Bronchial epithelial cell (primary cell): ENCODE measurements at regions not wholly inside any gene's neighbourhood (a gene's known extent, or its start where the extent isn't known, plus 50 kb on each side); places are given as distances from the start of the nearest gene placed in this dataset.

Experiments used
- DNase-seq: peaks from one replicate; pipeline ENCODE4 v3.0.0-alpha.2; 2010; ENCODE audit warnings: low read depth
- FAIRE-seq: peaks from 2 replicates; lab custom pipeline; 2011; peaks lifted over from hg19 to GRCh38; lab: Jason Lieb, UNC
- H3K27me3 ChIP-seq: 2 replicates; pipeline ENCODE4 v1.5.1; 2011; ENCODE audit warnings: low read length; ENCODE audit not compliant: control insufficient read depth, insufficient read depth
- H3K36me3 ChIP-seq: 2 replicates; pipeline ENCODE4 v1.5.1; 2011; ENCODE audit warnings: low read length; ENCODE audit not compliant: control insufficient read depth, insufficient read depth
- H3K4me3 ChIP-seq: 2 replicates; pipeline ENCODE4 v1.5.1; 2011; ENCODE audit warnings: mild to moderate bottlenecking, low read depth, low read length, control low read depth
- TF ChIP-seq, protein P1 (sequence below): IDR thresholded peaks from 2 replicates; pipeline ENCODE4 v1.5.1; 2011; ENCODE audit warnings: mild to moderate bottlenecking, moderate library complexity, low read length, control low read depth, inconsistent platforms; ENCODE audit not compliant: insufficient read depth, severe bottlenecking

DNA sequence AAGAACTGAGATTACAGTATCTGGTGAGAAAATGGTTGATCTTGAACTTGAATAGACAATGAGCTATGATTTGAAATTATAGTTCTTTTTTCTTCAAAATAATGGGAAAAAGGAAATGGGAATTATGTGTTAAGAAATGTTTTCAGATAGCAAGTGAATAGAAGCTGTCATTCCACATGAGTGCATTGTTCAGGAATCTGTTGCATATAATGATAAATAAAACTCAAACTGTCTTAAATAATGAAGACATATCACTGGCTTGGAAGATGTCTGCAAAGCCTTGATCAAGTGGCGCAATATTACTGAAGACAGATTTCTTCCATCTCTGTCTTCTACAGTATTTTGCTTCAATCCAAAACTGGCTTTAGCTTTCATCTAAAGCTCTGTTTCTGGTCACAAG lies 479.3 kb upstream of the ZFP42 start:
- FAIRE-seq (no peak), DNase-seq (no peak)
- Histone ChIP-seq H3K27me3 (no peaks in the 10 kb centered on the region), H3K4me3 (no peak overlapping the region), H3K36me3 (no peaks in the 10 kb centered on the region)
- TF ChIP-seq, protein P1, sequence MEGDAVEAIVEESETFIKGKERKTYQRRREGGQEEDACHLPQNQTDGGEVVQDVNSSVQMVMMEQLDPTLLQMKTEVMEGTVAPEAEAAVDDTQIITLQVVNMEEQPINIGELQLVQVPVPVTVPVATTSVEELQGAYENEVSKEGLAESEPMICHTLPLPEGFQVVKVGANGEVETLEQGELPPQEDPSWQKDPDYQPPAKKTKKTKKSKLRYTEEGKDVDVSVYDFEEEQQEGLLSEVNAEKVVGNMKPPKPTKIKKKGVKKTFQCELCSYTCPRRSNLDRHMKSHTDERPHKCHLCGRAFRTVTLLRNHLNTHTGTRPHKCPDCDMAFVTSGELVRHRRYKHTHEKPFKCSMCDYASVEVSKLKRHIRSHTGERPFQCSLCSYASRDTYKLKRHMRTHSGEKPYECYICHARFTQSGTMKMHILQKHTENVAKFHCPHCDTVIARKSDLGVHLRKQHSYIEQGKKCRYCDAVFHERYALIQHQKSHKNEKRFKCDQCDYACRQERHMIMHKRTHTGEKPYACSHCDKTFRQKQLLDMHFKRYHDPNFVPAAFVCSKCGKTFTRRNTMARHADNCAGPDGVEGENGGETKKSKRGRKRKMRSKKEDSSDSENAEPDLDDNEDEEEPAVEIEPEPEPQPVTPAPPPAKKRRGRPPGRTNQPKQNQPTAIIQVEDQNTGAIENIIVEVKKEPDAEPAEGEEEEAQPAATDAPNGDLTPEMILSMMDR, result no peak

DNA sequence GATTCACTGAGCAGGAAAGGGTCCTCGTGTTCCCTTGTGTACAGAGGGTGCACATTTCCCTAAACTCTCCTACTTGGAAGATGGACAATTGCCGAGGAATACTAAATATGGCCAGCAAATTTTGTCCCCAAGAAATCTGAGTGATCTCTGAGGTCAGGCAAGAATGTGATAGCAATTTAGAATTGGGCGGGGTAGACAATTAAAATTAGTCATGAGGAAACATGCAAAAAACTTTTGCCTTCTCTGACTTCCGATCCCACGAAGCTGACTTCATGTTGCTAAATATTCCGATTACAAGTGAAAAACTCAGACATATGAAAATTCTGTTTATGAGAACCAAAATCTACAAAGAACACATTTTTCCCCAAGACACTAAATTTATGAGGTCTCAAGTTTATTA lies 453.9 kb upstream of the ZFP42 start:
- DNase-seq, result no peak
- Histone ChIP-seq H3K36me3 (no peaks in the 10 kb centered on the region), H3K4me3 (no peak overlapping the region), H3K27me3 (no peaks in the 10 kb centered on the region)
- FAIRE-seq, result no peak
- TF ChIP-seq, protein P1, result no peak

DNA sequence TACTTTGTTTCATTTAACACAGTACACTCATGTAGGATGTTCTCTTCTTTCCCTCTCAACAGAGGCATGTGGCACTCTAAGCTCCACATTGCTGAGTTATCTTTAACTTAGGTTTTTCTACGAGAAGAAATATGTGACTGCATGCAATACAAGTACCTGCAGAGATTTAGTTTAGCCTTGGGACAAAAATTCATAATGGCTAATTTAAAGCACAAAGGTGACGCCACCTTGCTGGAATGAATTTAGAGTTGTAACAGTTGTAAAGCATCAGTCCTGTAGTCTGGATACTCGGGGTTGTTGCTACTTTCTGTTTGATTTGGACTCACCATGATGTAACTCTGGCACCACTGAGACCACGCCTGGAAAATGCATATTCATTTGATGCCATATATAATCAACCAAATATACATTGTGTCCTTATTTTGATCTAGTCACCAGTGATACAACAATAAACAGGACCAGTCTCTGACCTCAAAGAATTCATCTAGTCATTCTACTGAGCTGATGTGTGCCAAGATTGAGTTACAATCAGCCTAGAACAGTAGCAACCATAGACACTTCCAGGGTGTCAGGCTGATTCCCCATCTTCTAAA lies 451.0 kb upstream of the ZFP42 start:
- Histone ChIP-seq H3K4me3 (no peak overlapping the region), H3K27me3 (no peaks in the 10 kb centered on the region), H3K36me3 (no peaks in the 10 kb centered on the region)
- FAIRE-seq, result no peak
- TF ChIP-seq, protein P1, result no peak
- DNase-seq, result peak; percentile 18

DNA sequence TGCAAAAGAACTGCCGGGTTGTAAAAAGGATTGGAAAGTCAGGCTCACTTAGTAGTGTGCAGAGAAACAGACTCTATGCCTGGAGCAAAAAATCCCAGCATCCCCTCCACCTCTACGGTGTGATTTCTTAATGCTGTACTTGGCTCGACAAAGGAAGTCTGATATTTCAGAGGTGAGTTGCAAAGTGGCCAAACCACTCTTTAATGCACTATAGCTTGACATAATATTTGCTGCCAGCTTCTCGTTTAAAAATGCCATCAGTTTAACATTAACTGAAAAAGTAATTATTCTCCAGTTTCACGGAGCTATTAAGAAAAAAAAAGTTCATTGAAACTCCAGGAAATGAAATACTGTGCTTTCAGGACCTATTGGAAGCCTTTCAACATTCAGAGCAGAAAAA lies 448.3 kb upstream of the ZFP42 start:
- TF ChIP-seq, protein P1, result no peak
- peak; percentile 54 for DNase-seq
- Histone ChIP-seq H3K4me3 (no peak overlapping the region), H3K36me3 (no peaks in the 10 kb centered on the region), H3K27me3 (no peaks in the 10 kb centered on the region)
- no peak for FAIRE-seq

DNA sequence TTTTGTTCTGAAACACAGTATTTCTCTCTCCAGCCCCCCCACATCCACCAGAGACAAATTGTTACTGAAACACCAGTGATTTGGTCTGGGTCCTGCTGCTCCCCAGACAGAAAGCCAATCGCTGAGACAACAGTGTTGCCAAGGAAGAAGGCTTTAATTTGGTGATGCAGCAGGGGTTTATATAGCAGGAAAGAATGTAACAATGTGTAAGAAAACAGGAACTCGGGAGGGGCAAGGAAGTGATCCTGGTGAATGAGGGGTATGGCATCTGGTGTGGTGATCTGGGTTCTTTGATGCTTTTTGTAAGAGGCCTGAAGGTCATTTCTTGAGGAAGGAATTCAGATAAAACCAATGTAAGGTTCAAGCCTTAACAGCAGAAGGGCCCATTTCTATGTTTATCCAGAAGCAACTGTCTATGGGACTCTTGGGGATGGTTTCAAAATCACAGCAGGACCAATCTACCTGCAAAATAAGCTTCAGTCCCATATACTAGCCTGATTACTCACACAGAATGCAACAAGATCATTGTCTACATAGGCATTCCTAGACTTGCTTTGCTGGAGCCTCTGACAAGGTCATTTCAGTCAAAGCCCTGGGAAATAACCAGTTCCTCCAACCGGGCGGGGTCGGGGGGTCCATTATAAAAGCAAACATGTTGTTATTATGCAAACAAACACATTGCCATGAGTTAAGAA lies 445.2 kb upstream of the ZFP42 start:
- FAIRE-seq, result no peak
- H3K27me3 ChIP-seq, result no peaks in the 10 kb centered on the region
- no peaks in the 10 kb centered on the region for H3K36me3 ChIP-seq
- TF ChIP-seq, protein P1, result no peak
- DNase-seq, result peak; percentile 64
- no peak overlapping the region for H3K4me3 ChIP-seq
